NCI-H1930 (cell line): ENCODE measurements at regions not wholly inside any gene's neighbourhood (a gene's known extent, or its start where the extent isn't known, plus 50 kb on each side); places are given as distances from the start of the nearest gene placed in this dataset.

Experiments
- DNase-seq, 2 experiments: peaks; one replicate each; lab custom pipeline; 2025; lab: John Stamatoyannopoulos, UW

DNA sequence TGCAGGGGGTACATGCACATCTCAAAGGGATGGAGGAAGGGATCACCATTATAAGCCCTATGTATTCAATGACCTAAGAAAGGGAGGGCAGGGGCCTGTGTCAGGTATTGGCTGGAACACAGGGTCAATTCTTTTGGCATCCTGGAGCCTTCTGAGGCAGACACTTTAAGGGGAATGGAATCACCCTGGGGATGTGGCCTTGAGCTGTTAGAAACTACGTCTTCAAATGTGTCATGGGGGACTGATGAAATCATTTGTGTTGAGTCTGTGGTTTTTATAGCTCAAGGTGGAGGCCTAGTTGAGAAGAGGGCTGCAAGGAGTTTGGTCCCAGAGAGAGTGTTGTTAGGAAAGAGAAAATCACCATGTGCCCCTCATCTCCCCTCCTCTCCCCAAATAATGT lies 206.1 kb upstream of the CELF2 start:
- DNase-seq = no peak

DNA sequence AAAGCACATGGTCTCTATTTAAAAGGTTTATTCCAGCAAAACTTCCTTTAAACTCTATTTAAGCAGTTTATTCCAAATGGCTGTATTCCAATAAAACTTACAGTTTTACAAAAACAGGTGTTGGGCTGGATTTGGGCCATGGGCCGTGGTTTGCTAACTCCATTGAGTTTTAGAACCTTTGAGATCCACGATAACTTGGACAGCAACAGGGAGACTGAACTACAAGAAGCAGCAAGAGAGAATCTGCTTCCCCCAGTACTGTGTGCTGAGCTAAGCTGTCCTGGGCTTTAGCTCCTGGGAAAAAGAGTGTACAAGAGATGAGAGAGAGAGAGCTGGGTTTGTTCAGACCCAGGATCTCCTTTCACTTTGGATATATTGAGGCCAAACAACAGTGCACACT lies 204.0 kb upstream of the CELF2 start:
- DNase-seq = no peak

DNA sequence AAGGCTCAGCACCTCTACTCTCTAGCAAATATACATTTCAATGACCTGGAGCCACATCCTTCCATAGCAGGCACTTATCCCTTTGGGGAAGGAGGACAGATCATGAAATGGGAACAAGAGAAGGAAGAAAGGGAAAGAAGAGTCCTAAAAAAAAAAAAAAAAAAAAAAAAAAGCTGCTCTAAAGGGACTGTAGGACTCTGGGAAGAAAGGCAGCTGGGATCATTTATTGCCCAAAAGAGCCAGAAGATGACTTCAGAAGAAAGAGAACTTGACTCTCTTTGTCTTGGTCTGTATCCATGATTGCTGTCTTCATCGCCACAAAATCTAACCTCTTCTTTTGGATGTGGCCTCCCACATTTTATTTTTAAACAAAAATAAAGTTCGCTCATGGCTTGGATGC lies 203.6 kb upstream of the CELF2 start:
- no peak for DNase-seq

DNA sequence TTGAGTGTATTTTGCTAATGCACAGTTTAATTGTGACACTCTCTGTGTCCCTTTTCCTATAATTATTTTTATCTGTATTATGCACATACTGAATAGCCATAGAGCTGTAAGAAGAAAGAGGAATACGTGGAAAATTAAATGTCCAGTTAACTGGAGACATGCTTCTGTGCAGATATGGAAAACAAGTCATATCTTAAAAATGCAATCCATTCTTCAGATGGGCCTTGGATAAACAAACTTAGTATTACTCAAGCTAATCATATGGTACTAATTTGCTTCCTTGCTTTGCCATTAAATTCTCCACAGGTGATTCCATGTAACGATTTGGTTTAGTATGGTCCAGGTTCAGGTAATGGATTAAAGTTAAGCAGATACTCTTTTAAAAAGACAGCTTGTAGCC lies 201.2 kb upstream of the CELF2 start:
- no peak for DNase-seq

DNA sequence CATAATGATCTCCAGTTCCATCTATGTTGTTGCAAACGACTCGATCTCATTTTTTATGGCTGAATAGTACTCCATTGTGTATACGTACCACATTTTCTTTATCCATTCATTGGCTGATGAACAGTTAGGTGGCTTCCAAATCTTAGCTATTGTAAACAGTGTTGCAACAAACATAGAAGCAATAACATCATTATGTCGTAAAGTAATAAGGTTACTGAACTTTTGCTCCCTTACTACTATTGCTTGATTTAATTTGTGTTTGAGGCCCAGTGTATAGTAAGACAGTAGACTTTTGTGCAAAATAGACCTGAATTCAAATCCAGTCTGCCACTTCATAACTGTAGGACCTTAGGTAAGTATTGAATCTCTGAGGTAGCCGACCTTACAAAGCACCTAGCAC lies 200.1 kb upstream of the CELF2 start:
- no peak for DNase-seq

DNA sequence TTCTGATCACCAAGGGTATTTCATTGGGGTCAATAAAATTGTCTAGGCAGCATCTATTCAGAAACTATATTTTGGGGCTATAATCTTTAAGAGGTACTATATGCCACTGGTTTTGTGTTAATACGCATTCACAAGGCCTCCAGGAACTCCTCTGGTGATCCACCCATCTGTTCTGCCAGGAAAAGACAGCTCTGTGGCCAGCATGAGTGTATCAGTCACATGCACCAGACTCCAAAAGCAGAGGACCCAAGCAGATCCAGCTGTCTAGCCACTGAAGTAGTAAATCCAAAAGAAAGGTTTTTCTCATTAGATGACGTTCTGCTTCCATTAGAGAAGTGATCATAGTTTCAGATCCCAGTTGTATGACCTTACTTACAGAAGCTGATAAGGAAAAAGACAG lies 199.6 kb upstream of the CELF2 start:
- DNase-seq = no peak

DNA sequence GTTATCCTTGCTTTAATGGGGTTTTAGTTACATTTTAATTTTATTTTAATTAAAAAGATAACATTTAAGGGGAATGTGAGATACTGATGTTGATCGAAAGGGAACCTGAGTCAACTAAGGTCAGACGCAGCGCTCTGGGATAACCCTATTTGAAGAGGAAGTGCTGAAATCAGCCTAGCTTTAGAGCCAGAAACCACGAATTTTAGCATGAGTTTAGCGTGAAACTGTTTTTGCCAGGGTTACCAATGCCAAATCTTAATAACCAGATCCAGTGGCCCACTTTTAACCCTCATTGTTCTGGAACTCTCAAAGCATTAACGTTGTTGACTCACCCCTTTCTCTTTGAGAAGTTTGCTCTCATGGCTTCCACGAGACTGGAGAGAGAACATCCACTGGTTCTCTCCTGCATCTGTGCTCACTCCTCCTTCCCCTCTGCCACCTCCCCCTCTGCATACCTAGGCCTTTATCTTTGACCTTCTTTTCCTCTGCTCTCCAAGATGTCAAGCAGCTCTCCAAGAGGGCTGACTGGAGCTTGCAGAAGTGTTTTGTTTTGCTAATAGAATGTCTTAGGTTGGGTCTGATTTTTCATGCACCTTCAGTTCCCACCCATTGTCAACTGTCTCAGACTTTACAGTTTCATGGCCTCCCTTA lies 198.3 kb upstream of the CELF2 start:
- DNase-seq = no peak

DNA sequence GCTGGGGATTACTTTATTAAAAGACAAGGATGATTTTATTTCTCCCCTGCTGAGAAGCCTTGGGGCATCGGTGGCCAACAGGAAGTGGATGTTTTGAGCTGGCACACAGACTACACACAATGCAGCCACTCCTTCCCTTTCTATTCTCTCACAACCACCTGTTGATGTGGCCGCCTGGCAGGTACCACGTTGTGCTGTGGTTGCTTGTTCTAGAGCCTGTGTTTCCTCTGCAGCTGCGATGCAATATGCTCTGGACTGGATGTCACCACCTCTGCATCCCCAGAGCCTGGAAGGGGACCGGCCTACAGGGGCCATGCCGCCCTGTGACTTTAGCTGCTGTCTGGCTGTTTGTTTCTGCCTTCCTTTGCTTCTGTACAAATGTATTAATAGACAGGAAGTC lies 195.7 kb upstream of the CELF2 start:
- DNase-seq = no peak

DNA sequence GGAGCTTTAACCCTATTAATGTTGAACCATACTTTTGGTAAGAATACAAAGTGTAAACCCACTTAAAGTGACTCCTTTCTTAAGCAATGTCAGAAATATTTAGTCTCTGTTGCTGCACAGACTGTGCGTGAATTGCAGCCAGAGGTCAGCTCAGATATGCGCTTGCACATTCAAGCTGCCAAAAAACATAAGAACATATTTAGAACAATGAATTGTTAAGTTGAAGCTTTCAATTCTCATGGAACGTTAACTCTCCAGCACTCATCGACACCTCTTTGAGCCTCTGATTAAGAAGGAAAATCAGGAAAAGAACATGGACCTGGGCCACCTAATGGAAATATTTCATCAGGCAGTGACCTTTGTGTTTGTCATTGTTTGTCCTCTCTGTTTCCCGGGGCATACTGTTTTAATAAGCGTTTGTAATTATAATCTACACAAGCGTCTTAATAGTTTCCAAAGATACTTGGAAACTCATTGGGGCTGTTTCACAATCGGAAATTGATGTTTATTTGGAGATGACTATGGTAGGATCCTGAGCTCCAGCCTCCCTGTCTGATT lies 193.0 kb upstream of the CELF2 start:
- no peak for DNase-seq

DNA sequence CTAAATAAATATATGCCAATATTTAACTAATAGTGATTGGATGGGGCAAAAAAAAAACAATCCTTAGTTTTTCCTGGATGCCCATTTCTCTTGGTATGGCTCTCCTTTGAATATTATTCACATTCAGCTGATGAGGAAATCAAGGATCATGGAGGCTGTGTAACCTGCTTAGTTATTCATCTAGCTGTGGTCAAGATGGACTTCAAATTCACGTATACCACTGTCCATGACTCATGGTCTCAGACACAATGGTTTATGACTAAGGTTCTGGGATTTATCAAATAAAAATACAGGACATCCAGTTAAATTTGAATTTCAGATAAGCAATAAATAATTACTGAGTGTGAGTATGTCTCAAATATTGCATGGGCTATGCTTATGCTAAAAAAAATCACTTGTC lies 191.5 kb upstream of the CELF2 start:
- no peak for DNase-seq

DNA sequence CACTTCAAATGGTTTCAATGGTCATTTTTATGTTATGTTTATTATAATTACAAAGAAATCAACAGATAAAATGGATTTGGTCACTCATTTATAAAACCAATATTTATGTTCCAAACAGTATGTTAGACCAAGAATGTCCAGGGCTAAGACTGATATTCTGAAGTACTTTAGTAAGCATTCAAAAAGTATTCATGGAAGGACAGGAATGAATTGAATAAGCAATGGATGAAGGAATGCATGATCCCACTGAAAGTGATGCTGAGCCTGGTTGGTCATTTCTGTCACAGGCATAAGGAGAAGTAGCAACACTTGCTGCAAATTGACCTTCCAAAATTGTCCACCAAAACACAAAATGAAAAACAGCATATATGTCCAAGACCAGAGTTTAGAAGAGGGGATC lies 189.0 kb upstream of the CELF2 start:
- DNase-seq = no peak

DNA sequence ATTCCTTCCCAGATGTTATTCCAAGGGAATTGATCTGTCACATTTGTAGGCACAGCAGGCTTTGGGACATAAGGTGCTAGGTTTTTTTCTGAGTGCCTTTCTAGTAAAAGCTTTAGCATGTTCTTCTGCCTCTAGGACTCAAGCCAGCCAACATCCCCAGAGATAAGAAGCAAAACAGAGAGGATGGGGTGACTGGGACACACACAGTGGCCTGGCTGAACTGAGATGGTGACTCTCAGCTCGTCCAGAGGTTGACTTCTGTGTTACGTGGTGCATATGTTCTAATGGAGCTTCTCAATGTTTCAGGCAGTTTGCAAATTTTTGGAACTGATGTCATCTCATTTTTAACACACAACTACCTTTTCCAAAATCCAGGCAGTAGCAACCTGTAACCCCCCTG lies 188.1 kb upstream of the CELF2 start:
- DNase-seq = no peak

DNA sequence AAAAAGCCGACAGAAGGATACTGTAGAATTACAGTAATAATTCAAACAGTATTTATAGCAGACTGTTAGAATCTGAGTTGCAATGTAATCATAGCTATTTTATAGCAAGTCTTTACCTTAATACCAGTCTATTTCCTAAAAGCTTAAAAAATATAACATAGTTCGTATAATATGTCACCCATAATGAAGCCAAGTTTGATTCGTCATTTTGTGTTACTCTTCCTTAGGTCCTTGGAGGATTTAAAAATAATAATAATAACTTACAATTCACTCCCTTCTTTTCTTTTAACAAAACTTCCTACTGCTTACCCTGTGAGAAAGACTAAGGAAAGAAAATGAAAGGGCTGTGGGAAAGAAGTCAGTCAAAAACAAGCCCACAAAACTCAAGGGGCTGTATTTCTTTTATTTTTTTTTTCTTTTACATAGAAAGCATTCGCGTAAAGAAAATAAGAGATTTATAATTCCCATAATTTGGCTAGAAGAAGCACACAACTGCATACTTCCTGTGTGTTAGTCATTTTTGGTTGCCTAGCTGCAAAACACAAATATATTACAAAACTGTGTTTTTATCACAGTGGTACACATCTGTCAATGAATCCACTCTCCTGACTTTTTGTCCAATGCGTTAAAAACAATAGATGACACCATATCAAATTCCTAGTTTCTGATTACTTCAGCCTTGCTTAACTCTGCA lies 187.2 kb upstream of the CELF2 start:
- no peak for DNase-seq

DNA sequence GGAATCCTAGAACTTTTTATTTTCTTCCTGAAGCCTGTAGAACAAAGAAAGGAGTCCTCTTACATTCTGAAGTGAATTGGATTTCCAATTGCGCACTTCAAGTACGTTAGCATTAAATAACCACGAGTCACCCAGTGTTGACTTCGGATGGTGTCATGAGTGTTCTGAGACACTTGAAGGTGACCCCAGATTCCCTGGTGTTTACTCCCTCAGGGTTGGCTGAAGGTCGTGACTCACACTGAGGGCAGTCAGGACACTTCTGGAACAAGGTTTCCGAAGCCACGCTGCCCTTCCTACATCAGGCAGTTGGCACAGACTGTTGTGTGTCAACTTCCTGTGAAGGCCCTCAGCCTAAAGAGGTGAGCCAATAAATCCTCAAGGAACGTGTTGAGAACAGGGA lies 186.6 kb upstream of the CELF2 start:
- DNase-seq = no peak

DNA sequence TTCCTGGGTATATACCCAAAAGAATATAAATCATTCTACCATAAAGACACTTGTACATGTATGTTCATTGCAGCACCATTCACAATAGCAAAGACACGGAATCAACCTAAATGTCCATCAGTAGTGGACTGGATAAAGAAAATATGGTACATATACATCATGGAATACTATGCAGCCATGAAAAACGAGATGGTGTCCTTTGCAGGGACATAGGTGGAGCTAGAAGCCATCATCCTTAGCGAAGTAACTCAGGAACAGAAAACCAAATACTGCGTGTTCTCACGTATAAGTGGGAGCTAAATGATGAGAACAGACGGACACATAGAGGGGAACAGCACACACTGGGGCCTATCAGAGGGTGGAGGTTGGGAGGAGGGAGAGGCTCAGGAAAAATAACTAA lies 183.7 kb upstream of the CELF2 start:
- DNase-seq = no peak

DNA sequence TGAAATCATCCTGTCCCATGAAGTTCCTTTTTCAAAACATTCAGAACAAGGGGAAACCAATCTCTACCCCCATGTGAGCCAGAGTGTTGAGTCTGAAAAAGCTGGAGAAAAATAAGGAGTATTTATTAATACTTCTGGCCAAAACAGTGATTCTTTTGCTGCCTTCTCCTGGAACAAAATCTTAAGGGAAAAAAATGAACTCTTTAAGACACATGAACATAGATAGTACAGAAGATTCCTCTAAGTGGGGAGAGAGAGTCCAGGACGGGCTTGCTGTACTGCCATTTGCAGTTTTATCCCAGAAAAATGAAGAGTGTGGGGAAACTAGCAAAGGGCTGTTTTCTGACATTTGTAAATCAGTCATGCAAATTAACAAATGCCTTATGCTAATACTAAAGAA lies 173.4 kb upstream of the CELF2 start:
- DNase-seq = no peak

DNA sequence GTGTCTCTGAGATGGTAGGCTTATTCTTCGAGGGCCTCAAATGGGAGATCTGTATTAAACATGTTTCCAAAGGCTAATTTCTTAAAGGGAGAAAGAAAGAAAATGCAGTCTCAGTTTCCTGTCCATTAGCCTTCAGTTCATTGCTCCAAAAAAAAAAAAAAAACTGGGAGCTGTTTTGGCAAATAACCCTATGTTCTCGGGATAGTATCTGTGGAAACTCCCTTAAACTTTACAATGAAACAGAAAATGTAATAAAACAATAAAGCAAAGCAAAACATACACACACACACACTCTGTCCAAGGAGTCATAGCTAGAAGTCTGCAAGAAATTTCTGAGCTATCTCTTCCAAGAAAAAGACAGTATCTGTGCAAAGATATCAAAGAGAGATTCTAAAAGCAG lies 172.5 kb upstream of the CELF2 start:
- DNase-seq = no peak

DNA sequence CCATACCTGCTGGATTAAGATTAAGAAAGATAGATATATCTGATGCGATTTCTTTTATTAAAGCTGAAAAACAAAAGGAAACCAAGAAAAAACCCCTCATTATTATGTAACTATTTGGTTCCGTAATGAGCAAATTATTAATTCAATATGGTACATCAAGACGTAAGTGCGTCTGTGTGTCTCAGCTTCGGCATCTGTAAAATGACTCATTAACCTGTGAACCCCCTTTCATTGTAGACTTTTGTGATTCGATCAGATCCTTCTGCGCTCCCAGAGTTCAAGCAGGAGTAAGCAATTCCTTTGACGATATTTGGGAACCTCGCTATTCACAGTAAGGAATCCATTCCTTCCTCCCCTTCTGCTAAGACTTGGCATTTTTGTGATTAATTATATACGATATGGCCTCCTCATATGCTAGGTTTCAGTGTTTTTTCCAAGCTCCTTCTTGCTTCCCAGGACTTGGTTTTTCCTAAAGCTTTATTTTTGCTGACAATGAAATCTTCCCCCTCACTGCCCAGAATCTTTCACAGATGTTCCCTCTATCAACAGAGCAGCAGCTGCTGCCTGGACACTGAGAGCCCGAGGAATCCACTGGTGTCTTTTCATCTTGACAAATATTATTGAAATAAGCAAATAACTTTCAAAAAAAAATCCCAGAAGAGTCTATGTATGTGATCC lies 171.7 kb upstream of the CELF2 start:
- DNase-seq = no peak

DNA sequence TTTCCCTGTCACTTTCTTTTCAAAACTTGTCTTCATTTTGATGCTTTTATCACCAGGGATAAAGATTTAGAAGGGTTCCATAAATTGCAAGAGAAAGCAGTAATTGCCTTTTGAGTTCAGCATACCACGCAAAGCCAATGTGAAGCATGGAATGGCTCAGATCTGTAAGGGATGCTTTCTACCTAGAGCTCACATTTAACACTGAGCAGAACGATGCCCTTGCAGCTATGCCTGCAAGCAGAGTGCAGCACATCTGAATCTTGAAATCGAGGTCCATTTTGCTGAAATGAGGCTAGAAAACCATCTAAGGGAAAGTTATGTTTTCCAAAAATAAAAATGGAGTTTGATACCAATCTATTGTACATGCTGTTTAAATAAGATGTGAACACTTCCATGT lies 171.2 kb upstream of the CELF2 start:
- no peak for DNase-seq

DNA sequence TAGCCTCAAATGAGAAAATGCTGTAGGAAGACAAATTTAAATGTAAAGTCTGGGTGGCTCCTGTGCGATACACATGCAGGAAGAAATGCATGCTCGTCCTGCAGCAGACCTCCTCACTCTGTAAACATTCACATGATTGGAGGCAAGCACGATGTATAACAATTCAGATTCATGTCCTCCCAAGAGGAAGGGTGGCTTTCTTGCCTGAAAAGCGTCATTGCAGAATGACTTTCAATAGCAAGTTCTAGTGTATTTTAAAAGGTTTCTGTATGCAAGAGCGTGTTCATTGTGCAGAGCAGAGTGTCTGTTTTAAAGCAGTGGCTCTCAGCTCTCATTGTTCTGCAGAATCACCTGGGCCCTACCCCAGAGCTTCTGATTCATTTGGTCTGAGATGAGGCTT lies 170.3 kb upstream of the CELF2 start:
- DNase-seq = no peak

DNA sequence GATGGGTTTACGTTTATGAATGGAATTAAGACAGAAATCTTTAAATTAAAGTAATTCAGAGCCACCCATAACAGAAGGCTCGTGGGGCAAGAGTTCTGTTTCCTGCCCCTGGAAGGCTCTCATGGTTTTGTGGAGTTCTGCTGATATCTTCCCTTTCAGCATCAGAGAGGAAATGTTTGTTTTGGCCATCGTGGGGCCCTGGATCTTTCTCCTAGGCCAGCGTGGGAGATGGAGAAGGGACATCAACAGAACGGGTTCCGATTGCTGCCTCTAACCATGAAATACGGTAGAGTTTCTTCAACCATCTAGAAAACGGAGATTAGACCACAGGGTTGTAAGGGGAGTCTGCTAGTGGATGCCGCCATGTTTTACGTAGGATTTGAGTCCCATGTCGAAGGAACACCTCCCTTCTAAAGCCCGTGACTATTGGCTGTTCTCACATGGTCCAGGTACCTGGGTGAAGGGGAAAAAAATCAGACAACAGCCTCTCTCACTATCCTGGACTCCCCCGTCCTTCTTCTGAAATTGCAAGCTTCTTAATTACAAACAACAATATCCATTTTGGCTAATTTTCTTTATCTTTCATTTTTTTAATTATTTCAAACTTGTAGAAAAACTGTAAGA lies 169.1 kb upstream of the CELF2 start:
- no peak for DNase-seq

DNA sequence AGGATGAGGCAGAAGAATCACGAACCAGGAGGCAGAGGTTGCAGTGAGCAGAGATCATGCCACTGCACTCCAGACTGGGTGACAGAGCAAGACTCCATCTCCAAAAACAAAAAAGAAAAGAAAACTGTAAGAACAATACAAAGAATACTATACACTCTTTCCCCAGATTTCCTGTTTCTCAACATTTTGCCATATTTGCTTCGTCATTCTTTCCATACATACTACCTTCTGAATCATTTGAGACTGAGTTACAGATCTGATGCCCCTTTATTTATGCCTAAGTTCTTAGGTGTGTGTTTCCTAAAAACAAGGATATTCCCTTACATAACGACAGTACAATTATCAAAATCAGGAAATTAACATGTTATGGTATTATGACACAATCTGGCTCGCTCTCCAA lies 168.4 kb upstream of the CELF2 start:
- no peak for DNase-seq

DNA sequence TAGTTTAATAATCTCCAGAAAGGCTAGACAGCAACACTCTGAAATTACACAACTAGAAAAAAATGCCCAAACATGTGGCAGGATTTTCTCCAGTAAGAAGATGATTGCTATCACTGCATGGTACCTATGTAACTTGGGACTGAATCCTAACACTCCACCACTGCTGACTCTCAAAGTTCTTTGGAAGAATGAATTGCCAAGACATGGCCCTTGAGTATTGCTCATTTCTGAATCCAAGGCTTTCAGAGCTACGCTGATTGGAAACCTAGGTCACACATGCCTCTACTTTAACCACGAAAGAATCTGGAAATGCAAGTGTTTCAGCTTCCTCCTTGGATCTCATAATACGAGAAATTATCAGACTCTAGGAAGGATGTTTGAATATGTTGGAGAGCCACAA lies 167.5 kb upstream of the CELF2 start:
- DNase-seq = no peak
